Adrenal gland (tissue), 9 donors: ENCODE measurements at regions not wholly inside any gene's neighbourhood (a gene's known extent, or its start where the extent isn't known, plus 50 kb on each side); places are given as distances from the start of the nearest gene placed in this dataset.

ENCODE experiments used
- DNase-seq, 7 donors: peaks; one replicate each; pipeline ENCODE4 v3.0.0-alpha.2; 2019 to 2020
- H3K27ac ChIP-seq, 5 donors: fragments of 200-600 bp; sonication (generic) in 4 of 5; 1 replicate in 3 of 5; 2 replicates in 2 of 5; pipeline versions ENCODE4 v1.5.1 to v1.8.0; 2016 to 2020; ENCODE audit warnings: mild to moderate bottlenecking in 1 of 5
- H3K27me3 ChIP-seq: fragments of 200-600 bp; 2 replicates; pipeline ENCODE4 v1.8.0; 2021
- H3K36me3 ChIP-seq, 2 donors: fragments of 200-600 bp; replicated peaks in 1 of 2; 1 replicate in 1 of 2; 2 replicates in 1 of 2; pipeline versions ENCODE4 v1.5.1 to v1.8.0; 2018 to 2022
- H3K4me1 ChIP-seq, 2 donors: fragments of 200-600 bp; replicated peaks in 1 of 2; 1 replicate in 1 of 2; 2 replicates in 1 of 2; pipeline versions ENCODE4 v1.5.1 to v1.8.0; 2018 to 2021
- H3K4me3 ChIP-seq, 4 donors: fragments of 200-600 bp; sonication (generic) in 3 of 4; one replicate each; pipeline ENCODE4 v1.5.1; 2016 to 2018
- H3K9me3 ChIP-seq, 3 donors: fragments of 200-600 bp; sonication (generic) in 1 of 3; replicated peaks in 1 of 3; 1 replicate in 2 of 3; 2 replicates in 1 of 3; pipeline versions ENCODE4 v1.5.1 to v1.8.0; 2016 to 2021
- POLR2A ChIP-seq, 2 donors: fragments of 450-650 bp; IDR thresholded peaks; one replicate each; pipeline ENCODE4 v1.6.1; 2017; ENCODE audit warnings: antibody characterized with exemption in 2 of 2, mild to moderate bottlenecking in 2 of 2, moderate library complexity in 1 of 2
- WGBS, 4 donors: extraction: QIAGEN DNeasy Blood & Tissue Kit in 2 of 4; methylation state at CpG; one replicate each; pipeline versions ENCODE4 v1.1.5 to v1.1.7; 2013 to 2017; 5-methylcytosine and 5-hydroxymethylcytosine counted together
- intact Hi-C, 2 donors: fragments of 100-400 bp; cut with DNase I; formaldehyde crosslinking; loops; one replicate each; pipeline versions ENCODE4 v1.14.1 to v1.15.0; 2022 to 2023
- TF ChIP-seq, protein P1 (sequence below), 6 experiments: fragments of 450-650 bp in 4 of 6; fragments of 200-600 bp in 2 of 6; sonication (generic) in 1 of 6; IDR thresholded peaks; 1 replicate in 5 of 6; 2 replicates in 1 of 6; pipeline versions ENCODE4 v1.5.1 to v1.8.0; 2016 to 2021; ENCODE audit warnings: antibody characterized with exemption in 6 of 6, mild to moderate bottlenecking in 2 of 6, moderate library complexity in 1 of 6
- donor health status: healthy with polysubstance abuse.
- donor health status: Bipolar disorder and iron deficiency.
- donor health status: DM: yes; HTN: yes; CAD: no.
- donor health status: DM: no; HTN: no; CAD: no.
- donor health status: DM: no; HTN: no; CAD: no.

DNA sequence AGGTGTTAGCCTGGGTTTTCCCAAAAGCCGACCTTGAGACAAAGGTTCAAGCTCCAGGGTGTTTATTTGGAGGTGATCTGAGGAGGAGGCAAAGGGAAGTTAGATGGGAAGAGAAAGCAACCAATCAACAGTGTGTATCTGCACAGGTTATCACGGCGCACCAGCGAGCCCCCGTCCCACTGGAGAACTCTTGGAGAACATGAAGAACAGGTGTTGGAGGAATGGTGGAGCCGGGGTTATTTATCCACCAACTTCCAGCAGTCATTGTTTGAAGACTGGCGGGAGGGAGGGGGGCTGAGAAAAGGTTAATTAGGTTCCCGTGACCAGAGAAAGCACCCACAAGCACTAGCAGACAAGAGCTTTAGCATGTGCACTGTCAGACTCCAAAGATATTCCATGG, 282.5 kb upstream of the FOXK1 start:
- no peaks in the 10 kb centered on the region for H3K4me1 ChIP-seq
- 85 to 90% (median 88%) methylated on average over 8 of the region's 8 CpGs for WGBS, 4 donors
- no peak overlapping the region for H3K27ac ChIP-seq
- intact Hi-C loops = no loop called here
- TF ChIP-seq, protein P1, sequence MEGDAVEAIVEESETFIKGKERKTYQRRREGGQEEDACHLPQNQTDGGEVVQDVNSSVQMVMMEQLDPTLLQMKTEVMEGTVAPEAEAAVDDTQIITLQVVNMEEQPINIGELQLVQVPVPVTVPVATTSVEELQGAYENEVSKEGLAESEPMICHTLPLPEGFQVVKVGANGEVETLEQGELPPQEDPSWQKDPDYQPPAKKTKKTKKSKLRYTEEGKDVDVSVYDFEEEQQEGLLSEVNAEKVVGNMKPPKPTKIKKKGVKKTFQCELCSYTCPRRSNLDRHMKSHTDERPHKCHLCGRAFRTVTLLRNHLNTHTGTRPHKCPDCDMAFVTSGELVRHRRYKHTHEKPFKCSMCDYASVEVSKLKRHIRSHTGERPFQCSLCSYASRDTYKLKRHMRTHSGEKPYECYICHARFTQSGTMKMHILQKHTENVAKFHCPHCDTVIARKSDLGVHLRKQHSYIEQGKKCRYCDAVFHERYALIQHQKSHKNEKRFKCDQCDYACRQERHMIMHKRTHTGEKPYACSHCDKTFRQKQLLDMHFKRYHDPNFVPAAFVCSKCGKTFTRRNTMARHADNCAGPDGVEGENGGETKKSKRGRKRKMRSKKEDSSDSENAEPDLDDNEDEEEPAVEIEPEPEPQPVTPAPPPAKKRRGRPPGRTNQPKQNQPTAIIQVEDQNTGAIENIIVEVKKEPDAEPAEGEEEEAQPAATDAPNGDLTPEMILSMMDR (IDR thresholded peaks at IDR 0.05) = no peak
- TF ChIP-seq POLR2A (IDR thresholded peaks at IDR 0.05) = no peak
- no peak for DNase-seq
- peaks cover 0 to 5% (median 0%) of the 10 kb centered on the region in 3 donors for H3K9me3 ChIP-seq
- no peak overlapping the region for H3K4me3 ChIP-seq
- H3K27me3 ChIP-seq = no peaks in the 10 kb centered on the region
- H3K36me3 ChIP-seq = no peaks in the 10 kb centered on the region

DNA sequence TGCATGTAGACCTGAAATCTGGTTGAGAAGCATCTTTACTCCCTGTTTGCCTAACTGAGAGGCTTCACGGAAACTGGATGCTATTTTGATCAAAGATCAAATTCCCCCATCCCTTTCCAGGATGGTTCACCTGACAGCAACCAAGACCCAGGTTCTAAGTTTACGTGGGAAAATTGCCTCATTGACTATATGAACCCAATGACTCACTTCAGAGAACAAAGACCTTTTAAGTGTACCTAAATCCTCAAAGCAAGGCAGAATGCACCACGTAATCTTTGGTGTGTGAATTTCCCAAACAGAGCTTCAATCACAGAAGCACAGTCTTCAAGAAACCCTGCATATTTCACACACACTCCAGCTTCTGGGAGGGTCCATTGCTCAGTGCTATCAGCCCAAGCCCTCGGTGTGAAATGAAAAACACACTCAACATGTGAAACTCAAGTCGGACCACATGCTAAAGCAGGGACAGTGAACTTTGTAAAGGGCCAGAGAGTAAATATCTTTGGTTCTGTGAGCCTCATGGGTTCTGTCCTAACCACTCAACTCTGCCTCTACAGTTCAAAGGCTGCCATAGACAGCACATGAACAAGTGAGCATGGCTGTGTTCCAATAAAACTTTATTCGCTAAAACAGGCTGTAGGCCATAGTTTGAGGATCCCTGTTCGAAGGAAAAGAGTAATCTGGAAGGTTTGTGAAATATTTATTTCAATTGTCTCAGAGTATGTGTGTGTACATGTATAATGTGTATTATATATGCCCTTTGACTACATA, 275.6 kb upstream of the FOXK1 start:
- H3K27me3 ChIP-seq = no peaks in the 10 kb centered on the region
- TF ChIP-seq, protein P1 (IDR thresholded peaks at IDR 0.05) = no peak
- TF ChIP-seq POLR2A (IDR thresholded peaks at IDR 0.05) = no peak
- H3K36me3 ChIP-seq = no peaks in the 10 kb centered on the region
- no peak for DNase-seq
- H3K4me3 ChIP-seq = no peak overlapping the region
- 77 to 84% (median 78%) methylated on average over 7 of the region's 7 CpGs for WGBS, 4 donors
- no peaks in the 10 kb centered on the region for H3K9me3 ChIP-seq
- intact Hi-C loops = no loop called here
- no peaks in the 10 kb centered on the region for H3K4me1 ChIP-seq
- H3K27ac ChIP-seq = no peak overlapping the region

DNA sequence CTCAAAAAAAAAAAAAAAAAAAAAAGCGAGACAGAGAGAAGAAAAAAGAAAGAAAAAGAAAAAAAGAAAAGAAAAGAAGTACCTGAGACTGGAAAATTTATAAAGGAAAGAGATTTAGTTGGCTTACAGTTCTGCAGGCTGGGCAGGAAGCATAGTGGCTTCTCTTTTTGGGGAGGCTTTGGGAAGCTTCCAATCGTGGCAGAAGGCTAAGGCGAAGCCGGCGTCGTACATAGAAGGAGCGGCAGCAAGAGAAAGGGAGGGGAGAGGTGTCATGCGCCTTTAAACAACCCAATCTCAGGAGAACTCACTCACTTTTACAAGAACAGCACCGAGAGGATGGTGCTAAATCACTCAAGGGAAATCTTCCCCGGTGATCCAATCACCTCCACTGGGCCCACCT, 272.1 kb upstream of the FOXK1 start:
- Histone ChIP-seq H3K4me3 (no peak overlapping the region), H3K36me3 (no peaks in the 10 kb centered on the region), H3K4me1 (no peaks in the 10 kb centered on the region), H3K27ac (no peak overlapping the region), H3K9me3 (no peaks in the 10 kb centered on the region), H3K27me3 (no peaks in the 10 kb centered on the region)
- DNase-seq = no peak
- TF ChIP-seq, protein P1 (IDR thresholded peaks at IDR 0.05) = no peak
- no peak for TF ChIP-seq POLR2A (IDR thresholded peaks at IDR 0.05)
- WGBS, 4 donors = 75 to 80% (median 77%) methylated on average over 9 to 10 of the region's 10 CpGs
- intact Hi-C loops = no loop called here

- no peak overlapping the region for H3K27ac ChIP-seq
- TF ChIP-seq POLR2A (IDR thresholded peaks at IDR 0.05) = no peak
- TF ChIP-seq, protein P1 (IDR thresholded peaks at IDR 0.05) = no peak
- no peaks in the 10 kb centered on the region for H3K27me3 ChIP-seq
- intact Hi-C loops = no loop called here
- H3K4me1 ChIP-seq = no peaks in the 10 kb centered on the region
- DNase-seq = peak in 1 of 7 donors; percentile 56
- peak overlapping the region in 1 of 4 donors; percentile 23 for H3K4me3 ChIP-seq
- H3K36me3 ChIP-seq = no peaks in the 10 kb centered on the region
- H3K9me3 ChIP-seq = peaks cover 0 to 4% (median 0%) of the 10 kb centered on the region in 3 donors
- 44 to 54% (median 50%) methylated on average over 26 of the region's 26 CpGs for WGBS, 4 donors
Measured at GRCh38 chr7:4416396-4417056, 265.6 kb upstream of the FOXK1 start.
